Skeletal muscle satellite cell (primary cell): ENCODE measurements at regions not wholly inside any gene's neighbourhood (a gene's known extent, or its start where the extent isn't known, plus 50 kb on each side); places are given as distances from the start of the nearest gene placed in this dataset.

ENCODE experiments used
- H3K27me3 ChIP-seq: 2 replicates; pipeline ENCODE4 v1.7.0; 2013; ENCODE audit warnings: low read length; ENCODE audit not compliant: control insufficient read depth, insufficient read depth
- H3K36me3 ChIP-seq: 2 replicates; pipeline ENCODE4 v1.7.0; 2013; ENCODE audit warnings: mild to moderate bottlenecking, control low read depth, low read length; ENCODE audit not compliant: insufficient read depth
- H3K4me1 ChIP-seq: 2 replicates; pipeline ENCODE4 v1.7.0; 2013; ENCODE audit warnings: low read length; ENCODE audit not compliant: control insufficient read depth, insufficient read depth
- H3K4me2 ChIP-seq: 2 replicates; pipeline ENCODE4 v1.7.0; 2013; ENCODE audit warnings: mild to moderate bottlenecking, low read length
- H3K4me3 ChIP-seq: 2 replicates; pipeline ENCODE4 v1.7.0; 2013; ENCODE audit warnings: low read length
- H3K9ac ChIP-seq: 2 replicates; pipeline ENCODE4 v1.7.0; 2013; ENCODE audit warnings: mild to moderate bottlenecking, low read depth, low read length, moderate library complexity
- H3K9me3 ChIP-seq: replicated peaks from 2 replicates; pipeline ENCODE4 v1.7.0; 2013; ENCODE audit warnings: mild to moderate bottlenecking, control low read depth, low read length

- no peaks in the 10 kb centered on the region for H3K27me3 ChIP-seq
- H3K4me3 ChIP-seq = no peak overlapping the region
- peaks cover 4% of the 10 kb centered on the region for H3K9me3 ChIP-seq
- no peaks in the 10 kb centered on the region for H3K4me1 ChIP-seq
- H3K36me3 ChIP-seq = no peaks in the 10 kb centered on the region
- no peak overlapping the region for H3K4me2 ChIP-seq
- no peak overlapping the region for H3K9ac ChIP-seq
Observed at GRCh38 chr5:12795333-12795663, 891.1 kb upstream of the CTNND2 start.

- Histone ChIP-seq H3K9me3 (peaks cover 4% of the 10 kb centered on the region), H3K36me3 (no peaks in the 10 kb centered on the region), H3K4me1 (no peaks in the 10 kb centered on the region), H3K4me2 (no peak overlapping the region), H3K27me3 (no peaks in the 10 kb centered on the region), H3K9ac (no peak overlapping the region), H3K4me3 (no peak overlapping the region)
Observed at GRCh38 chr5:12794476-12795332, 890.5 kb upstream of the CTNND2 start.

GRCh38 chr5:12793373-12793772, 889.1 kb upstream of the CTNND2 start:
- H3K4me1 ChIP-seq = no peaks in the 10 kb centered on the region

GRCh38 chr5:12780536-12780935, 876.3 kb upstream of the CTNND2 start:
- peaks cover 5% of the 10 kb centered on the region for H3K9me3 ChIP-seq

More at GRCh38 chr5:12793373-12793772, 889.1 kb upstream of the CTNND2 start:
- Histone ChIP-seq H3K27me3 (no peaks in the 10 kb centered on the region), H3K4me2 (no peak overlapping the region), H3K9me3 (peaks cover 4% of the 10 kb centered on the region), H3K36me3 (no peaks in the 10 kb centered on the region), H3K9ac (no peak overlapping the region), H3K4me3 (no peak overlapping the region)

GRCh38 chr5:12777342-12777741, 873.1 kb upstream of the CTNND2 start:
- Histone ChIP-seq H3K9me3 (no peaks in the 10 kb centered on the region), H3K4me3 (no peak overlapping the region), H3K36me3 (no peaks in the 10 kb centered on the region), H3K27me3 (no peaks in the 10 kb centered on the region), H3K4me2 (no peak overlapping the region), H3K9ac (no peak overlapping the region), H3K4me1 (no peaks in the 10 kb centered on the region)

More at GRCh38 chr5:12780536-12780935, 876.3 kb upstream of the CTNND2 start:
- Histone ChIP-seq H3K4me1 (no peaks in the 10 kb centered on the region), H3K36me3 (no peaks in the 10 kb centered on the region), H3K4me2 (no peak overlapping the region), H3K4me3 (no peak overlapping the region), H3K27me3 (no peaks in the 10 kb centered on the region), H3K9ac (no peak overlapping the region)

- Histone ChIP-seq H3K4me3 (no peak overlapping the region), H3K9ac (no peak overlapping the region), H3K27me3 (no peaks in the 10 kb centered on the region)
Observed at GRCh38 chr5:12772276-12772675, 868.0 kb upstream of the CTNND2 start.

GRCh38 chr5:12759377-12759776, 855.1 kb upstream of the CTNND2 start:
- Histone ChIP-seq H3K4me3 (no peak overlapping the region), H3K36me3 (no peaks in the 10 kb centered on the region), H3K4me2 (no peak overlapping the region), H3K27me3 (no peaks in the 10 kb centered on the region), H3K4me1 (no peaks in the 10 kb centered on the region), H3K9ac (no peak overlapping the region), H3K9me3 (peaks cover 5% of the 10 kb centered on the region)

More at GRCh38 chr5:12772276-12772675, 868.0 kb upstream of the CTNND2 start:
- H3K4me2 ChIP-seq = no peak overlapping the region
- no peaks in the 10 kb centered on the region for H3K36me3 ChIP-seq
- H3K9me3 ChIP-seq = no peaks in the 10 kb centered on the region
- no peaks in the 10 kb centered on the region for H3K4me1 ChIP-seq

- H3K9ac ChIP-seq = no peak overlapping the region
- H3K9me3 ChIP-seq = peaks cover 5% of the 10 kb centered on the region
- no peak overlapping the region for H3K4me3 ChIP-seq
- H3K4me1 ChIP-seq = no peaks in the 10 kb centered on the region
- no peaks in the 10 kb centered on the region for H3K36me3 ChIP-seq
- no peaks in the 10 kb centered on the region for H3K27me3 ChIP-seq
- H3K4me2 ChIP-seq = no peak overlapping the region
Observed at GRCh38 chr5:12757035-12757434, 852.8 kb upstream of the CTNND2 start.

GRCh38 chr5:12745537-12745936, 841.3 kb upstream of the CTNND2 start:
- no peaks in the 10 kb centered on the region for H3K27me3 ChIP-seq
- no peak overlapping the region for H3K4me2 ChIP-seq
- no peak overlapping the region for H3K9ac ChIP-seq
- no peaks in the 10 kb centered on the region for H3K36me3 ChIP-seq
- no peaks in the 10 kb centered on the region for H3K9me3 ChIP-seq
- H3K4me3 ChIP-seq = no peak overlapping the region
- no peaks in the 10 kb centered on the region for H3K4me1 ChIP-seq

- no peak overlapping the region for H3K9ac ChIP-seq
- no peaks in the 10 kb centered on the region for H3K9me3 ChIP-seq
- no peaks in the 10 kb centered on the region for H3K4me1 ChIP-seq
- no peaks in the 10 kb centered on the region for H3K36me3 ChIP-seq
- H3K4me3 ChIP-seq = no peak overlapping the region
- H3K4me2 ChIP-seq = no peak overlapping the region
- no peaks in the 10 kb centered on the region for H3K27me3 ChIP-seq
Observed at GRCh38 chr5:12743582-12743981, 839.3 kb upstream of the CTNND2 start.

GRCh38 chr5:12730354-12730753, 826.1 kb upstream of the CTNND2 start:
- no peaks in the 10 kb centered on the region for H3K36me3 ChIP-seq
- no peak overlapping the region for H3K9ac ChIP-seq
- H3K4me2 ChIP-seq = no peak overlapping the region

GRCh38 chr5:12716664-12717063, 812.4 kb upstream of the CTNND2 start:
- no peak overlapping the region for H3K9ac ChIP-seq

More at GRCh38 chr5:12730354-12730753, 826.1 kb upstream of the CTNND2 start:
- no peaks in the 10 kb centered on the region for H3K27me3 ChIP-seq
- no peaks in the 10 kb centered on the region for H3K9me3 ChIP-seq
- no peak overlapping the region for H3K4me3 ChIP-seq
- no peaks in the 10 kb centered on the region for H3K4me1 ChIP-seq

More at GRCh38 chr5:12716664-12717063, 812.4 kb upstream of the CTNND2 start:
- no peaks in the 10 kb centered on the region for H3K4me1 ChIP-seq
- no peak overlapping the region for H3K4me3 ChIP-seq
- H3K4me2 ChIP-seq = no peak overlapping the region
- no peaks in the 10 kb centered on the region for H3K27me3 ChIP-seq
- H3K36me3 ChIP-seq = no peaks in the 10 kb centered on the region
- H3K9me3 ChIP-seq = peaks cover 4% of the 10 kb centered on the region
